K562 (cell line): ENCODE measurements at regions not wholly inside any gene's neighbourhood (a gene's known extent, or its start where the extent isn't known, plus 50 kb on each side); places are given as distances from the start of the nearest gene placed in this dataset.

Experiments
- CTCF ChIP-seq, 3 experiments: IDR thresholded peaks in 2 of 3; conservative IDR thresholded peaks in 1 of 3; 2 replicates each; pipeline ENCODE4 v1.5.1; 2011 to 2012; ENCODE audit warnings: low read length in 3 of 3, mild to moderate bottlenecking in 3 of 3, control low read depth in 2 of 3, improper control_type of control experiment in 1 of 3, inconsistent platforms in 1 of 3, low read depth in 1 of 3, mixed read lengths in 1 of 3, moderate library complexity in 1 of 3; ENCODE audit not compliant: insufficient read depth in 2 of 3
- E2F4 ChIP-seq: sonication (generic); formaldehyde crosslinking; IDR thresholded peaks from 2 replicates; pipeline ENCODE4 v1.8.0; 2022; ENCODE audit warnings: mild to moderate bottlenecking, low read depth, missing genetic modification reagents
- U2AF1 ChIP-seq: fragments of 200-400 bp; formaldehyde crosslinking; optimal IDR thresholded peaks from 2 replicates; pipeline ENCODE3; 2017; ENCODE audit warnings: mild to moderate bottlenecking, low read depth, low read length, moderate library complexity
- ZFP36 ChIP-seq: fragments of 150-350 bp; IDR thresholded peaks from 2 replicates; pipeline ENCODE4 v1.6.1; 2018; ENCODE audit warnings: low read length, low read depth; ENCODE audit not compliant: partially characterized antibody
- ZNF282 ChIP-seq: sonication (generic); formaldehyde crosslinking; IDR thresholded peaks from 2 replicates; pipeline ENCODE4 v1.8.1; 2023; ENCODE audit warnings: missing genetic modification reagents
- ZNF354B ChIP-seq: fragments of 250-450 bp; sonication (Bioruptor Pico); IDR thresholded peaks from 2 replicates; pipeline ENCODE4 v1.4.0; 2020
- ZNF766 ChIP-seq: fragments of 200-800 bp; sonication (Bioruptor generic); conservative IDR thresholded peaks from 2 replicates; pipeline ENCODE4 v1.6.1; 2016; ENCODE audit warnings: missing genetic modification characterization, missing compliant biosample characterization

GRCh38 chr4:67030636-67031035, 514.7 kb downstream of the CENPC start:
- TF ChIP-seq ZNF354B (CRISPR knock-in tag), result no peak
- TF ChIP-seq ZNF282, result no peak
- no peak for TF ChIP-seq ZNF766
- TF ChIP-seq E2F4, result no peak
- no peak for TF ChIP-seq CTCF (IDR thresholded peaks at IDR 0.05 in 2 of 3, conservative IDR thresholded peaks at IDR 0.05 in 1 of 3; ENCODE audit: insufficient read depth in 2 of 3, low read depth in 1 of 3, low read length in 3 of 3)
- no peak for TF ChIP-seq U2AF1
- TF ChIP-seq ZFP36, result no peak
